ENCODE measurements at regions not wholly inside any gene's neighbourhood (a gene's known extent, or its start where the extent isn't known, plus 50 kb on each side); places are given as distances from the start of the nearest gene placed in this dataset.
"Not testable (repeated sequence)": the region's sequence is repeated elsewhere in the genome, so short reads cannot be mapped to it uniquely, and the experiment has no call there.

GRCh38 chr9:85878872-85879597 is 61.9 kb upstream of the NAA35 start:
- not testable (repeated sequence) for DNase-seq (ENCODE audit: low read depth in 4 of 4, low spot score in 3 of 4)

- not testable (repeated sequence) for DNase-seq (ENCODE audit: low read depth in 4 of 4, low spot score in 3 of 4)
Observed at GRCh38 chr9:85880507-85880906, 60.4 kb upstream of the NAA35 start.

- DNase-seq (ENCODE audit: low read depth in 4 of 4, low spot score in 3 of 4), result no peak
Observed at GRCh38 chr9:85884256-85884655, 56.7 kb upstream of the NAA35 start.

- no peak for DNase-seq (ENCODE audit: low read depth in 4 of 4, low spot score in 3 of 4)
Observed at GRCh38 chr9:85890962-85891361, 50.0 kb upstream of the NAA35 start.
